SK-N-SH (cell line): ENCODE measurements at regions not wholly inside any gene's neighbourhood (a gene's known extent, or its start where the extent isn't known, plus 50 kb on each side); places are given as distances from the start of the nearest gene placed in this dataset.

Experiments
- EZH2phosphoT487 ChIP-seq: fragments of 200-600 bp; sonication (generic); IDR thresholded peaks from 2 replicates; pipeline ENCODE4 v1.6.1; 2017; ENCODE audit warnings: low read depth, mixed run types, mild to moderate bottlenecking, antibody characterized with exemption, moderate library complexity, borderline replicate concordance
- GABPA ChIP-seq: IDR thresholded peaks from 2 replicates; pipeline ENCODE4 v1.4.0; 2012; ENCODE audit warnings: low read depth, mild to moderate bottlenecking
- MEF2A ChIP-seq: IDR thresholded peaks from 2 replicates; pipeline ENCODE4 v1.4.0; 2012; ENCODE audit warnings: low read depth, borderline replicate concordance
- TAF1 ChIP-seq: IDR thresholded peaks from 2 replicates; pipeline ENCODE4 v1.6.1; 2012; ENCODE audit warnings: low read depth, mild to moderate bottlenecking, low read length, moderate library complexity, borderline replicate concordance
- TCF12 ChIP-seq: IDR thresholded peaks from 2 replicates; pipeline ENCODE4 v1.4.0; 2012

DNA sequence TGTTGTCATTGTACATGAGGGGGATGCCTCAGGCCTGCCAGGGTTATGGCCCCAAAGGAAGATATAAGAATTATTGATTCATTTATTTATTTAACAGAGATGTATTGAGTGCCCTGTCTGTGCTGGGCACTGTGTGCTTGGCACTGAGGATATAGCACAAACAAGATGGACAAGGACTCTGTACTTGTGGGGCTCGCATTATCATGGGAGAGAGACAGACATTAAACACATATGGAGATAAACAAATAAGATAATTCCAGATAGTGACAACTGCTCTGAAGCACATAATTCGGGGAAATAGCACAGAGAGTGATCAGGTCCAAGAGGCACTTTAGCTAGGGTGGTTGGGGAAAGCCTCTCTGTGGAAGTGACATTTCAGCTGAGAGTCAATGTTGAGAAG is 119.8 kb upstream of the ARHGAP20 start:
- TF ChIP-seq EZH2phosphoT487, result no peak
- TF ChIP-seq GABPA, result no peak
- TF ChIP-seq MEF2A, result no peak
- TF ChIP-seq TAF1, result no peak
- TF ChIP-seq TCF12, result no peak
